GM12878 (cell line): ENCODE measurements at regions not wholly inside any gene's neighbourhood (a gene's known extent, or its start where the extent isn't known, plus 50 kb on each side); places are given as distances from the start of the nearest gene placed in this dataset.

Experiments
- ATAC-seq: fragments of 200-7000 bp; cut with Tn5 transposase; 3 replicates; pipeline ENCODE4 v1.9.1; 2020; ENCODE audit warnings: mild to moderate bottlenecking, moderate library complexity
- BruUV-seq: library from RNA; stranded (reverse); fragments of 400-500 nt; replicated peaks from 2 replicates; lab custom pipeline; 2021; lab: Mats Ljungman, UMichigan
- CTCF ChIA-PET: fragments of 300-600 bp; sonication (Branson Sonifier 250); formaldehyde crosslinking; extraction: SDS; loops from one replicate; lab custom pipeline; 2021; ENCODE audit warnings: inconsistent platforms; lab: Yijun Ruan, JAX
- POLR2A ChIA-PET: fragments of 350-600 bp; formaldehyde crosslinking; extraction: SDS; loops from one replicate; lab custom pipeline; 2021; ENCODE audit warnings: inconsistent platforms; lab: Charles Lee
- RAD21 ChIA-PET: fragments of 300-600 bp; sonication (Branson Sonifier 250); formaldehyde crosslinking; loops from one replicate; lab custom pipeline; 2023; ENCODE audit warnings: antibody characterized with exemption; ENCODE audit not compliant: unreplicated experiment; lab: Charles Lee
- SMC1A ChIA-PET: fragments of 300-600 bp; sonication (Branson Sonifier 250); formaldehyde crosslinking; loops from one replicate; lab custom pipeline; 2023; ENCODE audit not compliant: unreplicated experiment, uncharacterized antibody; lab: Charles Lee
- DNase-seq: peaks from one replicate; pipeline ENCODE4 v3.0.0-alpha.2; 2011; ENCODE audit warnings: low read depth, low spot score
- FAIRE-seq: peaks from 3 replicates; lab custom pipeline; 2011; peaks lifted over from hg19 to GRCh38; lab: Jason Lieb, UNC
- H2AFZ ChIP-seq: 2 replicates; pipeline ENCODE4 v1.6.0; 2011; ENCODE audit warnings: low read depth, low read length, control low read depth; ENCODE audit not compliant: control insufficient read depth
- H3K27ac ChIP-seq: 2 replicates; pipeline ENCODE4 v1.5.1; 2011; ENCODE audit warnings: control low read depth; ENCODE audit not compliant: control insufficient read depth, insufficient read depth
- H3K27me3 ChIP-seq, 2 experiments: replicated peaks in 1 of 2; 2 replicates each; pipeline versions ENCODE4 v1.6.0 to v1.6.1; 2011; ENCODE audit warnings: low read length in 1 of 2; ENCODE audit not compliant: control insufficient read depth in 2 of 2, insufficient read depth in 2 of 2
- H3K36me3 ChIP-seq, 2 experiments: 2 replicates each; pipeline ENCODE4 v1.5.1; 2011; ENCODE audit warnings: low read length in 1 of 2; ENCODE audit not compliant: control insufficient read depth in 2 of 2, insufficient read depth in 2 of 2
- H3K4me1 ChIP-seq: 2 replicates; pipeline ENCODE4 v1.6.1; 2011; ENCODE audit warnings: mild to moderate bottlenecking, low read length, moderate library complexity, mixed read lengths; ENCODE audit not compliant: control insufficient read depth, insufficient read depth
- H3K4me2 ChIP-seq: 2 replicates; pipeline ENCODE4 v1.6.0; 2011; ENCODE audit warnings: control low read depth; ENCODE audit not compliant: control insufficient read depth, insufficient read depth
- H3K4me3 ChIP-seq: fragments of 200-600 bp; sonication (generic); 2 replicates; pipeline ENCODE4 v1.5.1; 2016
- H3K79me2 ChIP-seq: 2 replicates; pipeline ENCODE4 v1.6.0; 2011; ENCODE audit warnings: low read length; ENCODE audit not compliant: control insufficient read depth, insufficient read depth
- H3K9ac ChIP-seq: 2 replicates; pipeline ENCODE4 v1.8.0; 2011; ENCODE audit warnings: low read length, control low read depth, mixed read lengths; ENCODE audit not compliant: control insufficient read depth, insufficient read depth
- H3K9me3 ChIP-seq: replicated peaks from 3 replicates; pipeline ENCODE4 v1.5.1; 2011; ENCODE audit warnings: mild to moderate bottlenecking, low read length; ENCODE audit not compliant: control insufficient read depth, insufficient read depth
- H4K20me1 ChIP-seq: 2 replicates; pipeline ENCODE4 v1.6.0; 2011; ENCODE audit not compliant: control insufficient read depth, insufficient read depth
- CBFB ChIP-seq: IDR thresholded peaks from 2 replicates; pipeline ENCODE4 v1.6.1; 2016; ENCODE audit warnings: antibody characterized with exemption, low read depth
- CEBPZ ChIP-seq: fragments of 150-350 bp; IDR thresholded peaks from 2 replicates; pipeline ENCODE4 v1.6.1; 2016; ENCODE audit warnings: low read depth, low read length
- EGR1 ChIP-seq, 2 experiments: IDR thresholded peaks; 1 replicate in 1 of 2; 2 replicates in 1 of 2; pipeline ENCODE4 v1.6.1; 2011 to 2012; ENCODE audit warnings: low read depth in 2 of 2, low read length in 2 of 2, borderline replicate concordance in 1 of 2, mild to moderate bottlenecking in 1 of 2, moderate library complexity in 1 of 2
- GABPA ChIP-seq: IDR thresholded peaks from 2 replicates; pipeline ENCODE4 v1.6.1; 2014; ENCODE audit warnings: antibody characterized with exemption, low read depth, mild to moderate bottlenecking, inconsistent platforms
- KDM1A ChIP-seq: fragments of 200-600 bp; sonication (generic); IDR thresholded peaks from 2 replicates; pipeline ENCODE4 v1.6.1; 2016; ENCODE audit warnings: borderline replicate concordance
- MYB ChIP-seq: fragments of 150-350 bp; IDR thresholded peaks from 2 replicates; pipeline ENCODE4 v1.6.1; 2014; ENCODE audit warnings: mild to moderate bottlenecking, low read depth, low read length, borderline replicate concordance
- NRF1 ChIP-seq: conservative IDR thresholded peaks from 2 replicates; pipeline ENCODE4 v1.6.1; 2011; ENCODE audit warnings: mild to moderate bottlenecking, low read depth, low read length, improper control_type of control experiment
- SIX5 ChIP-seq: IDR thresholded peaks from 2 replicates; pipeline ENCODE4 v1.6.1; 2011; ENCODE audit warnings: mild to moderate bottlenecking, low read depth, low read length, moderate library complexity; ENCODE audit not compliant: severe bottlenecking
- SMAD5 ChIP-seq: IDR thresholded peaks from 2 replicates; pipeline ENCODE4 v1.6.1; 2016; ENCODE audit warnings: antibody characterized with exemption, low read depth
- SPI1 ChIP-seq: IDR thresholded peaks from 2 replicates; pipeline ENCODE4 v1.6.1; 2011; ENCODE audit warnings: low read depth, mild to moderate bottlenecking, low read length, moderate library complexity, borderline replicate concordance; ENCODE audit not compliant: insufficient read depth
- TCF12 ChIP-seq: IDR thresholded peaks from 2 replicates; pipeline ENCODE4 v1.6.1; 2011; ENCODE audit warnings: low read depth, mild to moderate bottlenecking, low read length
- TCF7 ChIP-seq: IDR thresholded peaks from 2 replicates; pipeline ENCODE4 v1.6.1; 2014; ENCODE audit warnings: antibody characterized with exemption, borderline replicate concordance
- ZBTB33 ChIP-seq: fragments of 450-650 bp; IDR thresholded peaks from 2 replicates; pipeline ENCODE4 v1.6.1; 2017; ENCODE audit warnings: mild to moderate bottlenecking
- ZSCAN29 ChIP-seq: fragments of 450-650 bp; IDR thresholded peaks from 2 replicates; pipeline ENCODE4 v1.6.1; 2017; ENCODE audit warnings: mild to moderate bottlenecking, moderate library complexity
- WGBS: methylation state at CpG from one replicate; pipeline ENCODE4 v1.1.6; 2016; ENCODE audit warnings: low lambda C conversion rate; ENCODE audit not compliant: insufficient replicate concordance, insufficient coverage; ENCODE audit errors: missing lambda C conversion rate; 5-methylcytosine and 5-hydroxymethylcytosine counted together
- in situ Hi-C: fragments of 300-500 bp; cut with MboI; formaldehyde crosslinking; loops from 9 replicates; pipeline ENCODE4 v1.14.3; 2018; ENCODE audit warnings: mixed read lengths
- intact Hi-C: fragments of 100-400 bp; cut with micrococcal nuclease; formaldehyde crosslinking; loops from one replicate; pipeline ENCODE4 v1.14.2; 2022; ENCODE audit not compliant: unreplicated experiment

GRCh38 chr1:221915764-221916163 is 173.9 kb upstream of the DUSP10 start:
- CTCF ChIA-PET, result no interaction called here
- no peaks in the 10 kb centered on the region for H3K36me3 ChIP-seq
- H3K4me3 ChIP-seq, result no peak overlapping the region
- TF ChIP-seq CEBPZ (no peak), TCF12 (no peak), EGR1 (IDR thresholded peaks at IDR 0.05; ENCODE audit: borderline replicate concordance in 1 of 2, low read depth in 2 of 2, low read length in 2 of 2) (no peak), CBFB (no peak), GABPA (no peak), ZBTB33 (no peak), MYB (no peak), ZSCAN29 (no peak), NRF1 (no peak), SIX5 (no peak), SMAD5 (no peak), KDM1A (no peak), TCF7 (no peak), SPI1 (no peak)
- H3K27ac ChIP-seq, result no peak overlapping the region
- H2AFZ ChIP-seq, result no peak overlapping the region
- H3K4me1 ChIP-seq, result peaks cover 9% of the 10 kb centered on the region
- H3K27me3 ChIP-seq, result no peaks in the 10 kb centered on the region
- SMC1A ChIA-PET, result no interaction called here
- no peak for FAIRE-seq
- H4K20me1 ChIP-seq, result no peaks in the 10 kb centered on the region
- intact Hi-C loops, result no loop called here
- no peaks in the 10 kb centered on the region for H3K79me2 ChIP-seq
- ATAC-seq, result no peak
- no peak for DNase-seq
- no peaks in the 10 kb centered on the region for H3K9me3 ChIP-seq
- BruUV-seq, result no TSS peak
- H3K4me2 ChIP-seq, result no peak overlapping the region
- POLR2A ChIA-PET, result interaction anchor here (0.6 kb wide), 1 partner anchor 154 kb away, joined by 3 read pairs; no protein-coding TSS in a partner anchor
- RAD21 ChIA-PET, result no interaction called here
- H3K9ac ChIP-seq, result no peak overlapping the region
- 50% methylated on average over 2 of the region's 2 CpGs for WGBS
- in situ Hi-C loops, result no loop called here
